PC-3 (cell line): ENCODE measurements at regions not wholly inside any gene's neighbourhood (a gene's known extent, or its start where the extent isn't known, plus 50 kb on each side); places are given as distances from the start of the nearest gene placed in this dataset.

Source experiments
- ATAC-seq: fragments of 200-7000 bp; cut with Tn5 transposase; 2 replicates; pipeline ENCODE4 v1.9.1; 2020; ENCODE audit warnings: mild to moderate bottlenecking, moderate library complexity
- BruUV-seq: library from RNA; stranded (reverse); fragments of 400-500 nt; replicated peaks from 2 replicates; lab custom pipeline; 2021; lab: Mats Ljungman, UMichigan
- CTCF ChIA-PET: fragments of 300-600 bp; sonication (Branson Sonifier 250); formaldehyde crosslinking; loops from one replicate; lab custom pipeline; 2022; ENCODE audit warnings: antibody characterized with exemption; lab: Charles Lee
- POLR2A ChIA-PET: fragments of 300-600 bp; sonication (Branson Sonifier 250); formaldehyde crosslinking; loops from one replicate; lab custom pipeline; 2022; ENCODE audit warnings: antibody characterized with exemption; ENCODE audit not compliant: unreplicated experiment; lab: Charles Lee
- DNase-seq: peaks from one replicate; pipeline ENCODE4 v3.0.0-alpha.2; 2015
- H2AFZ ChIP-seq: fragments of 300-600 bp; sonication (generic); 2 replicates; pipeline ENCODE4 v1.6.0; 2016; ENCODE audit warnings: antibody characterized with exemption, low read length
- H3F3A ChIP-seq: fragments of 300-600 bp; sonication (generic); one replicate; pipeline ENCODE4 v1.6.0; 2017; ENCODE audit warnings: antibody characterized with exemption, low read length, control low read depth, mild to moderate bottlenecking; ENCODE audit not compliant: unreplicated experiment
- H3K27ac ChIP-seq: fragments of 300-600 bp; sonication (generic); 2 replicates; pipeline ENCODE4 v1.5.1; 2016; ENCODE audit warnings: mild to moderate bottlenecking, low read length
- H3K27me3 ChIP-seq: fragments of 300-600 bp; sonication (generic); 2 replicates; pipeline ENCODE4 v1.6.1; 2016; ENCODE audit warnings: low read length, mixed read lengths
- H3K36me3 ChIP-seq: fragments of 300-600 bp; sonication (generic); 2 replicates; pipeline ENCODE4 v1.6.1; 2016; ENCODE audit warnings: low read depth, mixed run types, low read length, mixed read lengths
- H3K4me1 ChIP-seq: fragments of 300-600 bp; sonication (generic); 2 replicates; pipeline ENCODE4 v1.5.1; 2016; ENCODE audit warnings: low read length; ENCODE audit not compliant: insufficient read depth
- H3K4me2 ChIP-seq: fragments of 300-600 bp; sonication (generic); 2 replicates; pipeline ENCODE4 v1.6.0; 2016; ENCODE audit warnings: low read length
- H3K4me3 ChIP-seq: fragments of 300-600 bp; sonication (generic); 2 replicates; pipeline ENCODE4 v1.5.1; 2016; ENCODE audit warnings: mild to moderate bottlenecking, low read length, mixed read lengths
- H3K79me2 ChIP-seq: fragments of 300-600 bp; sonication (generic); 2 replicates; pipeline ENCODE4 v1.6.1; 2017; ENCODE audit warnings: low read length, mixed read lengths
- H3K9ac ChIP-seq: fragments of 300-600 bp; sonication (generic); 2 replicates; pipeline ENCODE4 v1.6.0; 2016; ENCODE audit warnings: mild to moderate bottlenecking, low read length
- H3K9me2 ChIP-seq: fragments of 300-600 bp; sonication (generic); replicated peaks from 2 replicates; pipeline ENCODE4 v1.6.1; 2016; ENCODE audit warnings: mixed run types, low read length, mixed read lengths
- H3K9me3 ChIP-seq: fragments of 300-600 bp; sonication (generic); 2 replicates; pipeline ENCODE4 v1.6.1; 2016; ENCODE audit warnings: low read length, mixed read lengths
- H4K20me1 ChIP-seq: fragments of 300-600 bp; sonication (generic); 2 replicates; pipeline ENCODE4 v1.6.1; 2016; ENCODE audit warnings: low read length, mixed read lengths
- CTCF ChIP-seq: fragments of 300-600 bp; sonication (generic); conservative IDR thresholded peaks from 2 replicates; pipeline ENCODE4 v1.5.1; 2017; ENCODE audit warnings: antibody characterized with exemption, low read depth, mild to moderate bottlenecking, low read length
- EZH2 ChIP-seq: fragments of 300-600 bp; sonication (generic); IDR thresholded peaks from one replicate; pipeline ENCODE4 v1.6.1; 2017; ENCODE audit warnings: antibody characterized with exemption, mild to moderate bottlenecking, low read length; ENCODE audit not compliant: unreplicated experiment
- EZH2phosphoT487 ChIP-seq: fragments of 300-600 bp; sonication (generic); IDR thresholded peaks from 2 replicates; pipeline ENCODE4 v1.6.1; 2018; ENCODE audit warnings: mild to moderate bottlenecking, antibody characterized with exemption, low read length, borderline replicate concordance
- intact Hi-C: fragments of 100-400 bp; cut with micrococcal nuclease; formaldehyde crosslinking; loops from 2 replicates; pipeline ENCODE4 v1.9.0; 2023

- no peak for TF ChIP-seq CTCF
- no peak for TF ChIP-seq EZH2
- TF ChIP-seq EZH2phosphoT487, result no peak
- Histone ChIP-seq H3K4me3 (no peak overlapping the region), H3K9me3 (no peaks in the 10 kb centered on the region), H3K36me3 (no peaks in the 10 kb centered on the region), H3F3A (no peaks in the 10 kb centered on the region), H3K79me2 (no peaks in the 10 kb centered on the region), H3K9ac (no peak overlapping the region), H3K4me1 (no peaks in the 10 kb centered on the region), H3K9me2 (no peaks in the 10 kb centered on the region), H4K20me1 (no peaks in the 10 kb centered on the region), H3K27ac (no peak overlapping the region), H3K4me2 (no peak overlapping the region), H3K27me3 (peaks cover 54% of the 10 kb centered on the region), H2AFZ (no peak overlapping the region)
- ATAC-seq (no peak), DNase-seq (no peak)
- intact Hi-C loops, result no loop called here
- CTCF ChIA-PET, result no interaction called here
- BruUV-seq, result no TSS peak
- POLR2A ChIA-PET, result interaction anchor here (0.6 to 0.9 kb wide), 2 partner anchors 10 to 309 kb away, joined by 5 to 6 read pairs; no protein-coding TSS in a partner anchor
Observed at GRCh38 chr1:223471566-223471965, 78.4 kb downstream of the CCDC185 start.

GRCh38 chr1:223472057-223472456, 78.8 kb downstream of the CCDC185 start:
- H3K4me1 ChIP-seq, result no peaks in the 10 kb centered on the region
- ChIA-PET CTCF (no interaction called here), POLR2A (interaction anchor here (0.9 kb wide), 1 partner anchor 310 kb away, joined by 6 read pairs; no protein-coding TSS in a partner anchor)
- H3K36me3 ChIP-seq, result no peaks in the 10 kb centered on the region
- DNase-seq (no peak), ATAC-seq (no peak)
- H3K4me2 ChIP-seq, result no peak overlapping the region
- H2AFZ ChIP-seq, result no peak overlapping the region
- H3F3A ChIP-seq, result no peaks in the 10 kb centered on the region
- H4K20me1 ChIP-seq, result no peaks in the 10 kb centered on the region
- no TSS peak for BruUV-seq
- H3K9ac ChIP-seq, result no peak overlapping the region
- intact Hi-C loops, result no loop called here
- H3K79me2 ChIP-seq, result no peaks in the 10 kb centered on the region
- TF ChIP-seq EZH2phosphoT487 (no peak), CTCF (no peak), EZH2 (no peak)
- no peaks in the 10 kb centered on the region for H3K9me3 ChIP-seq
- no peak overlapping the region for H3K27ac ChIP-seq
- H3K4me3 ChIP-seq, result no peak overlapping the region
- no peaks in the 10 kb centered on the region for H3K9me2 ChIP-seq
- H3K27me3 ChIP-seq, result peaks cover 54% of the 10 kb centered on the region

- Histone ChIP-seq H3K4me1 (no peaks in the 10 kb centered on the region), H3F3A (no peaks in the 10 kb centered on the region), H3K9me3 (no peaks in the 10 kb centered on the region), H3K27me3 (peaks cover 54% of the 10 kb centered on the region), H4K20me1 (no peaks in the 10 kb centered on the region), H2AFZ (no peak overlapping the region), H3K27ac (no peak overlapping the region), H3K9me2 (no peaks in the 10 kb centered on the region), H3K36me3 (no peaks in the 10 kb centered on the region), H3K4me3 (no peak overlapping the region), H3K9ac (no peak overlapping the region), H3K79me2 (no peaks in the 10 kb centered on the region), H3K4me2 (no peak overlapping the region)
- TF ChIP-seq EZH2phosphoT487, result no peak
- no peak for TF ChIP-seq EZH2
- no peak for TF ChIP-seq CTCF
- ChIA-PET CTCF (no interaction called here), POLR2A (no interaction called here)
- intact Hi-C loops, result no loop called here
- no TSS peak for BruUV-seq
- ATAC-seq (no peak), DNase-seq (no peak)
Observed at GRCh38 chr1:223473601-223474344, 80.6 kb downstream of the CCDC185 start.
